Astrocyte of the cerebellum (primary cell): ENCODE measurements at regions not wholly inside any gene's neighbourhood (a gene's known extent, or its start where the extent isn't known, plus 50 kb on each side); places are given as distances from the start of the nearest gene placed in this dataset.

Experiments used
- DNase-seq: peaks from one replicate; pipeline ENCODE4 v3.0.0-alpha.2; 2011; ENCODE audit warnings: low read depth
- H3K4me3 ChIP-seq: 2 replicates; pipeline ENCODE4 v1.5.1; 2011; ENCODE audit warnings: mild to moderate bottlenecking, low read depth, low read length, moderate library complexity
- CTCF ChIP-seq: IDR thresholded peaks from 2 replicates; pipeline ENCODE4 v1.5.1; 2012; ENCODE audit warnings: low read length, low read depth, moderate library complexity, mild to moderate bottlenecking; ENCODE audit errors: missing control alignments
- in situ Hi-C: cut with HindIII; loops from 2 replicates; pipeline ENCODE4 v1.10.0; 2017; ENCODE audit warnings: low sequenced_read_pairs

GRCh38 chr9:1210954-1211353 is 160.8 kb downstream of the DMRT2 start:
- H3K4me3 ChIP-seq = no peak overlapping the region
- in situ Hi-C loops = no loop called here
- DNase-seq = no peak
- TF ChIP-seq CTCF = no peak

GRCh38 chr9:1216532-1216931 is 166.4 kb downstream of the DMRT2 start:
- no peak for TF ChIP-seq CTCF
- in situ Hi-C loops = no loop called here
- no peak overlapping the region for H3K4me3 ChIP-seq
- DNase-seq = no peak

- no peak for DNase-seq
- in situ Hi-C loops = no loop called here
- no peak overlapping the region for H3K4me3 ChIP-seq
- TF ChIP-seq CTCF = no peak
Measured at GRCh38 chr9:1217076-1217475, 166.9 kb downstream of the DMRT2 start.

- no peak for DNase-seq
- no peak overlapping the region for H3K4me3 ChIP-seq
- no peak for TF ChIP-seq CTCF
- in situ Hi-C loops = no loop called here
Measured at GRCh38 chr9:1219284-1219683, 169.1 kb downstream of the DMRT2 start.

GRCh38 chr9:1221298-1221697 is 171.1 kb downstream of the DMRT2 start:
- no peak for TF ChIP-seq CTCF
- in situ Hi-C loops = no loop called here
- no peak overlapping the region for H3K4me3 ChIP-seq
- DNase-seq = no peak

- DNase-seq = no peak
- no peak for TF ChIP-seq CTCF
- no peak overlapping the region for H3K4me3 ChIP-seq
- in situ Hi-C loops = no loop called here
Measured at GRCh38 chr9:1222511-1222910, 172.4 kb downstream of the DMRT2 start.
